ENCODE measurements at regions not wholly inside any gene's neighbourhood (a gene's known extent, or its start where the extent isn't known, plus 50 kb on each side); places are given as distances from the start of the nearest gene placed in this dataset.

GRCh38 chr7:116159711-116160110 is 50.6 kb upstream of the TES start:
- H3K4me3 ChIP-seq (replicated peaks; ENCODE audit: low read depth, low read length): no peak overlapping the region
- no peak for TF ChIP-seq CTCF (IDR thresholded peaks at IDR 0.05; ENCODE audit: insufficient read depth, low read length, poor library complexity, severe bottlenecking)
- no peaks in the 10 kb centered on the region for H3K27me3 ChIP-seq (replicated peaks; ENCODE audit: control insufficient read depth, insufficient read depth, low read length)
- DNase-seq (ENCODE audit: extremely low read depth, insufficient read length): no peak
- H3K36me3 ChIP-seq (ENCODE audit: control insufficient read depth, insufficient read depth, low read length): no peaks in the 10 kb centered on the region
